Omental fat pad (tissue), 3 donors: ENCODE measurements at regions not wholly inside any gene's neighbourhood (a gene's known extent, or its start where the extent isn't known, plus 50 kb on each side); places are given as distances from the start of the nearest gene placed in this dataset.

Experiments
- ATAC-seq: fragments of 150-250 bp; one replicate; pipeline ENCODE4 v1.9.1; 2016; ENCODE audit warnings: mild to moderate bottlenecking, moderate library complexity; ENCODE audit not compliant: low FRiP score
- DNase-seq: peaks from one replicate; pipeline ENCODE4 v3.0.0-alpha.2; 2019; ENCODE audit warnings: low spot score
- TF ChIP-seq, protein P1 (sequence below), 3 donors: fragments of 450-650 bp; IDR thresholded peaks; one replicate each; pipeline ENCODE4 v1.5.1; 2016 to 2017; ENCODE audit warnings: antibody characterized with exemption in 3 of 3, mild to moderate bottlenecking in 3 of 3, moderate library complexity in 2 of 3

DNA sequence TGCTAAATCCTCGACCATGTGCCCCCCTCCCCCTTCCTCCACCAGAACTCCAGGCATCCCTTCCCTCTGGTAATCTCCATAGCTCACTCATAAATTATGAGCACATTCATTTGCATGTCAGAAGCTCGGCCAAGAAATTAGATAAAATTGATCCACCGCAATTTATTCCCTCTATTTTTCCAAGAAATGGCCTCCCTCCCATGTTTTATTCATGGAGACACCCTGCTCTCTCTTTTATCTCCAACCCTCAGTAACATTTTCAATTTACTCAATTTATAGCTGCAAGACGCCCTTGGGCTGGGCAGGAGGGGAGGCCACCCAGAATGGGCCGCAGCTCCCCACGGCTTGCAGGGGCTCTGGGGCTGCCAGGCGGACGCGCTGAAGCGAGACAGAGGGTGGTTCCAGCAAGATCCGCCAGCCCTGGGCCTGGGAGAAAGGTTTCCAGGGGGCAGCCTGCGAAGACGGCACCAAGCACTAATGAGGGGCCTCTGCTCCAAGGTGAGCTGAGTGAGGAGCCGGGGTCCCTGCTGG, 54.7 kb upstream of the ZNF423 start:
- DNase-seq (no peak), ATAC-seq (no peak)
- TF ChIP-seq, protein P1, sequence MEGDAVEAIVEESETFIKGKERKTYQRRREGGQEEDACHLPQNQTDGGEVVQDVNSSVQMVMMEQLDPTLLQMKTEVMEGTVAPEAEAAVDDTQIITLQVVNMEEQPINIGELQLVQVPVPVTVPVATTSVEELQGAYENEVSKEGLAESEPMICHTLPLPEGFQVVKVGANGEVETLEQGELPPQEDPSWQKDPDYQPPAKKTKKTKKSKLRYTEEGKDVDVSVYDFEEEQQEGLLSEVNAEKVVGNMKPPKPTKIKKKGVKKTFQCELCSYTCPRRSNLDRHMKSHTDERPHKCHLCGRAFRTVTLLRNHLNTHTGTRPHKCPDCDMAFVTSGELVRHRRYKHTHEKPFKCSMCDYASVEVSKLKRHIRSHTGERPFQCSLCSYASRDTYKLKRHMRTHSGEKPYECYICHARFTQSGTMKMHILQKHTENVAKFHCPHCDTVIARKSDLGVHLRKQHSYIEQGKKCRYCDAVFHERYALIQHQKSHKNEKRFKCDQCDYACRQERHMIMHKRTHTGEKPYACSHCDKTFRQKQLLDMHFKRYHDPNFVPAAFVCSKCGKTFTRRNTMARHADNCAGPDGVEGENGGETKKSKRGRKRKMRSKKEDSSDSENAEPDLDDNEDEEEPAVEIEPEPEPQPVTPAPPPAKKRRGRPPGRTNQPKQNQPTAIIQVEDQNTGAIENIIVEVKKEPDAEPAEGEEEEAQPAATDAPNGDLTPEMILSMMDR (IDR thresholded peaks at IDR 0.05), result no peak

- ATAC-seq (no peak), DNase-seq (no peak)
- TF ChIP-seq, protein P1 (IDR thresholded peaks at IDR 0.05), result no peak
Measured at GRCh38 chr16:49911430-49911829, 55.5 kb upstream of the ZNF423 start.

GRCh38 chr16:49912721-49913120, 56.8 kb upstream of the ZNF423 start:
- ATAC-seq, result no peak
- DNase-seq, result no peak
- TF ChIP-seq, protein P1 (IDR thresholded peaks at IDR 0.05), result no peak

GRCh38 chr16:49913720-49914119, 57.8 kb upstream of the ZNF423 start:
- TF ChIP-seq, protein P1 (IDR thresholded peaks at IDR 0.05), result no peak
- DNase-seq (no peak), ATAC-seq (no peak)

- ATAC-seq, result no peak
- no peak for DNase-seq
- TF ChIP-seq, protein P1 (IDR thresholded peaks at IDR 0.05), result no peak
Measured at GRCh38 chr16:49914657-49915056, 58.7 kb upstream of the ZNF423 start.

DNA sequence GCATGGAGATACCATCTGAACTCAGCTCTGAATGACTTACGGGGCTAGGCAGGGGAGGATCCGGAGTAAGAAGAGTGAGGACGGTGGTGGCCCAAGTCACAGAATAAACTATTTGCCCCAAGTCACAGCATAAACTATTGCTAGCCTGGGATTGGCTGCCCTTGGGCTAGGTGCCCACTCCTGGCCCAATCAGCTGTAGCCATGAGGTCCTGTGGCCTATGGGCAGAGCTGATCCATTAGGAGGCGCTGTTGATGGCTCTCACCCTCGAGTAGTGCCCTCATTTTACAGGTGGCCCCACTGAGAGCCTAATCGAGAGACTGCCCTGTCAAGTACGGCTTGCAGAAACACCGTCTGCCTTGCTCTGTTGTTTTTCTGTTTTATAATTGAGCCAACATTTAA, 62.3 kb upstream of the ZNF423 start:
- no peak for ATAC-seq
- TF ChIP-seq, protein P1 (IDR thresholded peaks at IDR 0.05), result no peak
- DNase-seq, result no peak

DNA sequence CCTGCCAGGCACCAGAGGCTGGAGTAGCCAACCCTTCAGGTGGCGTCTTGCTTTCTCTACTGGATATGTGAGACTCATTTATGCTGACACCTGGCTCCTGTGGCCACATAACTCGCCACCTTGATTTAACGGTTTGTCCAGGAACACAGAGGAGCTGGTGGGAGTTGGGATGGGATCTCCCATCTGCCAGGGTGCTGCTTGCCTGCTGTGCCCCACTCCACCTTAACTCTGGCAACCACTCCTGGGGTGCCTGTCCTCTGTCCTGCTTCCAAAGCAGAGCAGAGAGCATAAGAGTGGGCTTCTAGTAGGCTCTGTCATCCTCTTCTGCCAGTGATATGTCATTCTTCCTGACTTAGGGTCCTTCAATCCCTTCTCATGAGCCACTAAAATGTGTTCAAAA, 63.4 kb upstream of the ZNF423 start:
- no peak for DNase-seq
- TF ChIP-seq, protein P1 (IDR thresholded peaks at IDR 0.05), result no peak
- no peak for ATAC-seq
